ENCODE measurements at regions not wholly inside any gene's neighbourhood (a gene's known extent, or its start where the extent isn't known, plus 50 kb on each side); places are given as distances from the start of the nearest gene placed in this dataset.
A peak's percentile ranks its signal among the peaks of the same experiment; 100 is the strongest.
"Not testable (repeated sequence)": the region's sequence is repeated elsewhere in the genome, so short reads cannot be mapped to it uniquely, and the experiment has no call there.

DNA sequence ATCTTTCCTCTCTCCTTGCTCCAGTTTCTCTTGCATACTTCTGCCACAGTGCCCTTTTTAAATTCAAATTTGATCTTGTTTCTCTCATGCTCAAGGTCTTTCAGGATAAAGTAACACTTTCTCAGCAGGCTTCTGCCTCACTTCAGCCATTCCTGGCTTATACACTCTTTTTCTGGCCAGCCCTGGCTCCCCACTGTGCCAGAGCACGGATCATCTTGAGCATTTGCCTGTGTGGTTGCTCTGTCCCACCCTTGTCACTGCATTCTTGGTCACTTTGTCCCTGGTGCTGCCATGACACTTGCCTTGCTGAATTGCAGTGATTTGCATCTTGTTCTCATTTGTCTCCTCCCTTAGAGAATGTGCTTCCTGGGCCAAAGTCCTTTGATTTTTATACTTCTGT lies 634.3 kb downstream of the TMEM182 start:
- no peak for DNase-seq

DNA sequence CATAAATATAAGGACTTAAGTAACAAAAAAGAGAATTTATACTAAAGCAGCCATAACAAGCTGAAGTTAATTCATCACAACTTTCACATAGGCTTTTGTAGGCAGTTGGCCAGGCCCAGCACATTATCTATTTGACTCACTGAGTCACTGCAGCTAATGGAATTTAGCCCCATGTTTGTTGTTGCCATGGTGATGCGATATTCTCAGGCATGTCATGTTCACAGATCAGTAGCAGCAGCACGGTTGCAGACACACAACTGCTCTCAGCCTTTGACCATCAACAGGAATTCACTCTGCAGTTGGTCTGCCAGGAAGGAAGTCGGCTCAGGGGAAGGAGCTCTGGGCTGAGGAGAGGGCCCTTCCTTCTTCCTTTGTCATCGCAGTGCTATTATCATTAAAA lies 639.8 kb downstream of the TMEM182 start:
- no peak for DNase-seq

DNA sequence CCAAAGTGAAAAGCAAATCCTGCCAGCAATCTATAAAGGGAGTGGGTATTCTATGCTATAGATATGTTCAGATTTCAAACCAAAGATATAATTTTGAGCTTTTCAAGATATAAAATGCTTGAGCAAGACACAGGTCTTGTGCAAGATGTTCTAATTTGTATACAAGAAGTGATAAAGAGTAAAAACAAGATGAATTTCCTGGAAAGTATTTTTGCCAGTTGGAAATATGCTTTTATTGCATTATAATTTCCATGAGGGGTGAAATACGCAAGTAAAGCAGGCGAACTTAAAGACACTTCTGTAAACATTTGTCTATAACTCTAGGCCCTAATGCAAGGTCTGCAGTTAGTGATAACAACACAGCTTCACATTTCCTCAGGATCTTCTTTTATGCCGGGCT lies 640.5 kb downstream of the TMEM182 start:
- DNase-seq = no peak

DNA sequence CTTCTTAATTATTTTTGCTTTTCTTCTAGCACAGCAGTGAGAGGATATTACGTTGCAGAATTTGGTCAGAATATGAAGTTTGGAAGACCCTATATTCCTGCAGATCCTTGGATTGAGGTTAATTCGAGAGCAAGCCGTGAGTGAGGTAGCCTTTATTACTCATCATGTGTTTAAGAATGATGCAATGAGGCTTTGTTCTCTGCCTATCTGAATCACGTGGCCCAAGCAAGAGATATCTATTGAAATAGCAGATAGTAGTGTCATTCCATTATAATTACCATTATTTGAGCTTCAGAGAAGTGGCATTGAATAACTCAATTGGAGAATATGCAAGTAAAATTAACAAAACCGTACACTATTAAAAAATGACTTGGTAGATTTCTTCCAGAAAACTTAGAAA lies 641.1 kb downstream of the TMEM182 start:
- no peak for DNase-seq

DNA sequence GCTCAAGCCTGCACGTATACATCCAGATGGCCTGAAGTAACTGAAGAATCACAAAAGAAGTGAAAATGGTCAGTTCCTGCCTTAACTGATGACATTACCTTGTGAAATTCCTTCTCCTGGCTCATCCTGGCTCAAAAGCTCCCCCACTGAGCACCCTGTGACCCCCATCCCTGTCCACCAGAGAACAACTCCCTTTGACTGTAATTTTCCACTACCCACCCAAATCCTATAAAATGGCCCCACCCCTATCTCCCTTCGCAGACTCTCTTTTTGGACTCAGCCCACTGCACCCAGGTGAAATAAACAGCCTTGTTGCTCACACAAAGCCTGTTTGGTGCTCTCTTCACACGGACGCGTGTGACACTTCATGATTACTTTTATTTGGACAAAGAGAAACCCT lies 641.6 kb downstream of the TMEM182 start:
- DNase-seq = not testable (repeated sequence)

DNA sequence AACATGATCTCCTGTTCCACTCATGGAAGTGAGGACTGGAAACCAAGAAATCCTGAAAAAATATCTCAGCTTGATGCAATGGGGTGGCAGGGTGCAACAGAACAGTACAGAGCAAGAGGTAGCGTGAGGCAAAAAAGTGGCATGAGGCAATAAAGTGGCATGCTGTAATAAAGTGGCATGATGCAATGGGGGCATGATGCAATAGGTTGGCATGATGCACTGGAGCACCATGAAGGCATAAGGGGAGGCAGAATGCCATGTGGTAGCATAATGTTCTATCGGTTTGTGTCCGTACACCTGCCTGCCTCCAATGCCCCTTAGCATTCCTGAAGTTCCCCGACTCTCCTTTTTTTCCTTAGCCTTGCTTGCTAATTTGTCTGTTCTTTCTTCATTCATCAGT lies 648.4 kb downstream of the TMEM182 start:
- no peak for DNase-seq

DNA sequence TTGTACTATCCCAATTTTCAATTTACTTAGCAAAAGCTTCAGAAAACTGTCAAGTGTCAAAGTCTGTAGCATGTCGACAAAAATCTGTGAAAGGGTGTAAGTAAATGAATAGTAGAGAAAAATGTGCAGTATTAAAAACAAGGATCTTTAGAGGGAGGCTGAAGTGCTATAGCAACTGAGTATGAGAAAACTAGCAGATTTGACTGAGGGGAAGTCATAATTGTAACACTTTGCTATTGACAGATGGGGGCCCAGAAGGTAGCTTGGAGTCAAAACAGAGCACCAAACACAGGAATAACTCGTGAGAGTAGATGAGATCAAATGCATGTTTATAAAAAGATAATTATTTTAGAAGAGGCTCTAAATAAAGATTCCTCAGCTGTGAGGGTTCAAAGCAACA lies 657.7 kb downstream of the TMEM182 start:
- DNase-seq = no peak

DNA sequence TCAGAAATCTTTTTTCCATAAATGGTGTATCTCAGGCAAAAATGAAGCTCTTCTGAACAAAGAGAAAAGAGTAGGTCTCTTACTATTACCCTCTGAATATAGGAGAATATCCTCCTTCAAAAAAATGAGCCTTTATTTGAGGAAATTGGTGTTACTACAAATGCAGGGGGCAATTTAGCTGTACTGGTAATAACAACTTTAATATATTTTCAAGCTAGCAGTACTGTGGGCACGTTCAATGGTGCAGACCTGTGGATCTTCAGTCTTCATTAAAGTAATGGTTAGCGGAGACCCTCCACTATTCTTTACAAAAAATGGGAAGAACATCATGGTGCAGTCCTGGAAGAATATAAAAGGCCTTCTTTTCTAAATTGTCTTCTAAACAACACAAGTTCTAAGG lies 661.3 kb downstream of the TMEM182 start:
- DNase-seq = no peak

DNA sequence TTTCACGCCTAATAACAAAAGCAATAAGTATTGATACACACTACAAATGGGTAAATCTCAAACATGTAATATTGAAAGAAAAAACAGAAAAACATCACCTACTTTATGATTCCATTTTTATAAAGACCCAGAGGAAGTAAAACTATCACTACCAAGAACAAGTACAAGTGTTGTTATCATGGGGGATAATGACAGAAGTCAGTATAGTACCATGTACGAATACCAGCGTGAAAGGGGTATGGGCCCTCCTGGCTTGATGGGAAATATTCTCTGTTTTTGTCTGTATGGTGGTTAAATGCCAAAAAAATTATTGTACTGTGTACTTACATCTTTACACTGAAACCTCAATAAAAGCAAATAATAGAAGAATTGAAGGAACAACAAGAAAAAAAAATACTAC lies 665.7 kb downstream of the TMEM182 start:
- DNase-seq = no peak

DNA sequence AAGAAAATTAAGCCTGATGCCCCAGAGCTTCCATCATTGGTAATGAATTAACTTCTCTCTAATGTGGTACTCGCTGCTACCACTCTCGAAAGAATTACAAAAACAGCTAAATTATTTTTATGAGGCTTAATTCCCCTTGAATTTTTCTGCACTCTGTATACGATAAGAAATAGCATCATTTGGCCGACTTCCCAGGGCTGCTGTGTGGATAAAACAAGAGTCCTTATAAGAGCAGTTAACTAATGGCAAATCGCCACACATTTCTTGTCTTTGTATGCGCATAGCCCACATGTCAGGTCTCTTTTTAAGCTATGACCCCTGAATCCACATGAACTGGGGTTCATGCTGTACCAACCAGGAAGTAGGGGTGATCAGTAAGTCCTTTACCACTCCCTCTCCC lies 668.4 kb downstream of the TMEM182 start:
- DNase-seq = no peak

DNA sequence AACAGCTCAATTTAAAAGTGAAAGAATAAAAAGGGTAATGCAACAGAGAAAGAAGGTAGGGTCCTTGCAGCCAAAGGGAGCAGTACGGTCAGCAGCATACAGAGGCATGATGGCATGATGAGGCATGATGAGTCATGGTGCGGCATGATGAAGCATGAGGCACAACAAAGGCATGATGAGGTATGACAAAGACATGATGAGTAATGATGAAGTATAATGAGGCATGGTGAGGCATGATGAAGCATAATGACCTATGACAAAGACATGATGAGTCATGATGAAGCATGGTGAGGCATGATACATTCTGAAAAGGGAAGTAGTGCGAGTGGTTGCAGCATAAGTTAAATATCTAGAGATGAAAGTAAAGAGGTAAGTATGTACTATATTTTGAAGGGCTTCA lies 673.2 kb downstream of the TMEM182 start:
- no peak for DNase-seq

DNA sequence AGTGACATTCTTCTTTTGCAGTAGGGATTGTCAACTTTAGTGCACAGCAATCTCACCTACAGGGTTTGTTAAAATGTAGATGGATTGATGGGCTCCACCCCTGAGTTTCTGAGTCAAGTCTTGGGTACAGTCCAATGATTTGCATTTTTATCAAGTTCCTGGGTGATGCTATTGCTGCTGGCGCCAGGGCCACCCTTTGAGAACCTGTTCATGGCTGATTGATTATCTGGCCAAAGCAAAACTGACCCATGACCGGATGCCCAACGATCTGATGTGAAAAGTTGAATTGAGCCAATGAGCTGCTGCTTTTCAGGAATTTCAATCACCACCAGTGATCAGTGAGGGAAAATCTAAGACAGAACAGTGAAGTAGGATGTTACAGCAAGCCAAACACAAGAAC lies 675.3 kb downstream of the TMEM182 start:
- DNase-seq = no peak

DNA sequence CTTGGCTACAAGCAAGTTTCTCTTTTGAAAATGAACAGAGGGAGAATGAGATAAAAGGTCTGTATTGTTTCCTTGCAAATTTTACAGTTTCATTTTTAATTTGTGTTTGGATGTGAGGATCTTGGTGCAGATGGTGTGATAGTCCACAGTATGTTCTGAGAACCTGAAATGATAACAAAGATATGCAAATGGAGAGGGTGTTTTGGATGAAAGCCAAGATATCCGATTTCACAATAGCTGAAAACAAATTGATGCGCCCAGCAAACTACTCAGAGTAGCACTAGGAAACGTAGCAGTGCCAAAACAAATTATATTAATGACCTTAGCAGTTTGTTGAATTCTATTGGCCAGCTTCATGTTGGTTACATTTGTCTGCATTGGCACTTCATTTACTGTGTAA lies 683.5 kb downstream of the TMEM182 start:
- no peak for DNase-seq

DNA sequence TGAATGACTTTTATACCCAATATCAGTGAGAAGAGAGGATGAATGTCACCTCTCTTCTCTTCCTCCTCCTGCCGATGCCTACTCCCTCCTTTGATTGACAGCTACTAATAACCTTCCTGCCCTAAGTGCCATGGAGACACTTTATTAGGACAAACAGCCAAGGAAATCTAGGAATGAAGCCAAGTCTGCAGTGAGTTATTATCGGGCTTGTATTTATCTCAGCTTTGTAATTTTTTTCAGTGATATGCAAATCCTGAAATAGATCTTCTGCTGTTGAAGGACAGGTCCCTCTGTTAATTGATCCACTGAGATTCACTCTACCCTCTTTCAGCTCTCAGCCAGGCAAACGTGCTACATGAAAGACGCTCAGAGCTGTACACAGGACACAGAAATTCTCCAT lies 686.7 kb downstream of the TMEM182 start:
- no peak for DNase-seq

DNA sequence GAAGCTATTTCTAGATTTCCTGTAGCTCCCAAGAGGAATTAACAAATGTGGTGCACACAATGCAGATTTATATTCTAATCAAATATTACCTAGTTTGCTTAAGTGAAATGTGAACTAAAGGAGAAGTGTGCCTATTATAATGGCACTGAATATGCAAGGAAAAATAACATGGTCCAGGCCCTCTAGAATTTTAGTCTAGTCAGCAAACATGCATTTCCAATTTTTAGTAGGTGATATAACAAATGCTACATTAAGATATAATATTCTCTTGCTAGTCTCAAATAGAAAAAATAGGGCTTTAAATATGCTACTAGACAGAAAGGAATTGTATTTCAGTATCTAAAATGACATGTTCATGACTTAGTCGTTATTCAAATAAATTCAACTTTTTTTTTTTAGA lies 689.5 kb downstream of the TMEM182 start:
- DNase-seq = no peak

DNA sequence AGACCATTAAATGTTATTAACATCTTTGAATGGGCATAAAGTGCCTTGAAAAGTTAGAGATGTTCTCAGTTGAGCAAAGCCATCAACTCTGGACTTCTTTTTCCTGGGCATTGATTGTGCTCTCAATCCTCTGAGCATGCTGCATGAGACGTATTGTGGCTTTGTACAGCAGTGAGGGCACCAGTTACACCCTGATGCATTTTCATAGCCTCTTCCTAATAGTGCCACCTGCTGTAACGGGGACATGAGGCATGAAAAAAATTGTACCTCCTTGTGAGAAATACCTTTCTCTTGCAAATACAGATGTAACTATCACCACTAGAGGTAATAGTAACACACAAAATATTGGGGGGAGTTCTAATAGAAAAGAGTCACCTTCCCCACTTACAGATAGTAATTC lies 697.5 kb downstream of the TMEM182 start:
- no peak for DNase-seq

DNA sequence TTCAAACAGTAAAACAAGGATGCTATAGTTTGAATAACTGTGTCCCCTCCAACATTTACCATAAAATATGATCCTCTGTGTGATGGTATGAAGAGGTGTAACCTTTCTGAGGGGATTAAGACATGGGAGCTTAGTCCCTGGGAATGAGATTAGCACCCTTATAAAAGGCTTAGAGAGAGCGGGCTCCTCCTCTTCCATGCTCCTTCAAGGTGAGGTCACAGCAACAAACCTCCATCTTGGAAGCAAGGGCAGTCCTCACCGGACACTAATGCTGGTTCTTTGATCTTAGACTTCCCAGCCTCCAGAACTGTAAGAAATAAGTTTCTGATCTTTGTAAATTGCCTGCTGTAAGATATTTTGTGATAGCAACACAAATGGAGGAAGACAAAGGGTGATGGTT lies 700.3 kb downstream of the TMEM182 start:
- DNase-seq = no peak

DNA sequence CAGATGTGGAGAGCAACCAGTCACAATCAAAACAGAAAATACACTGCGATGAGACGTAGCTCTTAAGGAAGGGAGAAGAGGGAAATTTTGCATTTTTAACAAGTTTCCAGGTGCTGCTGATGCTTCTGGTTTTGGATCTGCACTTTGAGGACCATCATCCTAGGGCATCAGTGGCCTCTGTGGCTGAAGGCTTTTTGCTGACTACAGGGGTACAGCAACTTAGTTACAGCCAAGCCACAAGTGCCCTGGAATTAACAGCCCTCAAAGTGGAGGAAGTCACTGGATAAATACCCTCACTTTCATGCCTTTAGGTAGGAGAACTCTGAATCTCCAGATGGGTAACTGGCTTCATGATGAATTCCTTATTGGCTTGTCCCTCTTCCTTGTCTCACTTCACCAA lies 700.9 kb downstream of the TMEM182 start:
- DNase-seq = no peak

DNA sequence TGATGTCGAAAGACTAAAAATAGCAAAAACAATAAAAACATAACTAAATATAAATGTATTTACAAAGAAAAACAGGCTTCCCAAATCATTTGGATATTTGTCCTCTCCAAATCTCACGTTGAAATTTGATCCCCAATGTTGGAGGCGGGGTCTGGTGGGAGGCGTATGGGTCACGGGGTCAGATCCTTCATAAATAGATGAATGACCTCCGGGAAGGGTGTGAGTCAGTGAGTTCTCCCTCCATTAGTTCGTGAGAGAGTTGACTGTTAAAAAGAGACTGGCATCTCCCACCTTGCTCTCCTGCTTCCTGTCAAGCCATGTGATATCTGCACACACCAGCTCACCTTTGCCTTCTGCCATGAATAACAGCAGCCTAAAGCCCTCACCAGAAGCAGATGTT lies 703.0 kb downstream of the TMEM182 start:
- DNase-seq = no peak

DNA sequence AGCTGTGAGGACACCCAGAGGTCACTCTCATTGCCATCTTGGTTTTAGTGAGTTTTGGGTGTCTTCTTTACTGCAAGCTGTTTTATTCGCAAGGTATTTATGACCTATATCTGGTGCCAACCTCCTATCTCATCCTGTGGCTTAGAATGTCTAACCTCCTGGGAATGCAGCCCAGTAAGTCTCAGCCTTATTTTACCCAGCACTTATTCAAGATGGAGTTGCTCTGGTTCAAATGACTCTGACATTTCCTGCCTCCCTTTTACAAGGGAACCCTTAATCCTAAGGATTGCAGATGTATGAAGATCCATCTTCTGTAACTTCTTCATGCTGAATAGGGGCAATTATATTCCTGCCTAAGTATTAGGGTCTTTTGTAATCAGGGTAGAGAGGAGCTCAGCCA lies 708.0 kb downstream of the TMEM182 start:
- no peak for DNase-seq

DNA sequence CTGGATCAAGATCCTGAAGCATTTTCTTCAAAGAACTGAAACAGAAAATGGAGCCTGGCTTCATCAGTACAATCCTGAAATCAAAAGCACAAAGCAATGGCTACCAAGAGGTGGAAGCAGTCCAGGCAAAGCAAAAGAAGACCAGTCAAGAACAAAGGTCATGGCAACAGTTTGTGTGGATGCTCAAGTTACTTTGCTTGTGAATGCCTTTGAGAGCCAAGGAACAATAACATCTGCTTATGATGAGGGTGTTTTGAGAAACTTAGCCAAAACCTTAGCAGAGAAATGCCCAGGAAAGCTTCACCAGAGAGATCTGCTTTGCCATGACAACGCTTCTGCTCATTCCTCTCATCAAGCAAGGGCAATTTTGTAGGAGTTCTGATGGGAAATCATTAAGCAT lies 723.1 kb downstream of the TMEM182 start:
- peak; percentile 38 for DNase-seq

DNA sequence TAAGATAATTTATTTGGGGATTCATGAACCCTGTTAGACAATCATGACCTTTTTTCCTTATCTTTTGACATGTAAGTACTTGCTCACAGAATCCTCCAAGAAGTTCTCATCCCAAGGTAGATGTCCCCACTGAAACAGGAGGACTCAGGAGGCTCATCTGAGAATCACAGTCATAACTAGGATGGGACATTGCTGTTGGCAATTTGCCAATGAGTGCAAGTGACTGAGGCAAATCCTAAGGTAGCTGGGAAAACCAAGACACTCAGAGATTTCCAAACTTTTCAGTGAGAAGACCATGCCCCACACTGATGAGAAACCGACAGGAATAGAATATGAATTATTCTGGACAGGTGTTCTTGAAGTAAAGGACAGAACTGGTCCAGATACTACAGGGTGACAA lies 735.0 kb downstream of the TMEM182 start:
- DNase-seq = no peak

DNA sequence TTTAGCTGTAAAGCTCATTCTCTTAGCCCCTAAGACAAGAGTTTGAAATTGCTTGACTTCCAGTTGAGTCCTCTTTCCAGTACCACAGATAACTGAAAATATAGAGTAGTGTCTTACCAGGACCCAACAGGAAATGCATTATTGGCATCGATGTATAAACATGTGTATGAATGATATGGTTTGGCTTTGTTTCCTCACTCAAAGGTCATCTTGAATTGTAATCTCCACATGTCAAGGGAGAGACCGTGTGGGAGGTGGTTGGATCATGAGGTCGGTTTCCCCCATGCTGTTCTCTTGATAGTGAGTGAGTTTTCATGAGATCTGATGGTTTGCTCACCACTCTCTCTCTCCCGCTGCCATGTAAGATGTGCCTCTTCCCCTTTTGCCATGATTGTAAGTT lies 745.0 kb downstream of the TMEM182 start:
- DNase-seq = no peak

DNA sequence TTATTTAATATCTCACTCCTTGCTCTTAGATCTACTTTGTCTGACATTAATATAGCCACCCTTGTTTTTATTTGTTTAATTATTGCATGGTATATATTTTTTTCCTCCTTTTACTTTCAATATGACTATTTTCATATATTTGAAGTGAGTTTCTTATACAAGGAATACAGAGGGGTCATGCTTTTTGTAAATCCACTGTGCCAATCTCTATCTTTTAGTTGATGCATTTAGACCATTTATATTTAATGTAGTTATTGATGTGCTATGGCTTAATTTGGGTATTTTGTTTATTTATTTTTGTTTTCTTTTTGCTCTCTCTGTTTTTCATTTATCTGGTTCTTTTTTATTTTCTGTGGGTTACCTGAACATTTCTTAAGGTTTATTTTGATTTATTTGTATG lies 750.6 kb downstream of the TMEM182 start:
- no peak for DNase-seq

DNA sequence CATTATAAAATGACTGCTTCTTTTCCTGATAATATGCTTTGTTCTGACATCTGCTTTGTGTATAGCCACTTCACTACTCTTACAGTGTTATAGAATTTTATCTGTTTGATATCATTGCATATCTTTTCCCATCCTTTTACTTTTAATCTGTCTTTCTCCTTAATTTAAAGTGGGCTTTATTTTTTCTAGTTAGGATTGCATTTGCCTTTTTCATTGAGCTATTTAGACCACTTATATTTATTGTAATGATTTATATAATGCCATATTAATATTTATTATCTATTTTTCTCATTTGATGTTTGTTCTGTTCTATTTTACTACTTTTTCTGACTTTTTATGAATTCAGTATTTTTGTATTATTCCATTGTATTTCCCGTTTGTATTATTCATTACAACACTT lies 758.7 kb downstream of the TMEM182 start:
- DNase-seq = no peak

DNA sequence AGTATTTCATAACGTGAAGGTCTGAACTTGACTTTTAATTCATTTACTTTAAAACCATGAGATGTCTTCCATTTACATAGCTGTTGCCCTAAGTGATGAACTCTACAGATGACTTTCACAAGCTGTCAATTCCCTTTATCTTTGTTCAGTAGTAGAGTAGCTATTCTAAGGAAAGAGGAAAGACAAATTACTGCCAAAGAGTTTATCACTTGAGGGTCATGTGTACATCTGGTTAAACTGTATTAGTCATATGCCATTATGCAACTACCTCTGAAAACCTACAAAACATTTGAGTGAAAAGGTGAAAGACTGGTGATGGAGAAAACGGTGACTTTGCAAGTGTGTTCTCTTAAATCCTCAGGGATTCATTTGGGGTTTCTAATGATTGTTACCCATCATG lies 763.9 kb downstream of the TMEM182 start:
- DNase-seq = no peak
